WERI-Rb-1 (cell line): ENCODE measurements at regions not wholly inside any gene's neighbourhood (a gene's known extent, or its start where the extent isn't known, plus 50 kb on each side); places are given as distances from the start of the nearest gene placed in this dataset.

Source experiments
- DNase-seq: peaks from one replicate; pipeline ENCODE4 v3.0.0-alpha.2; 2020
- H3K27ac ChIP-seq: fragments of 250-450 bp; sonication (Bioruptor Pico); 2 replicates; pipeline ENCODE4 v1.5.1; 2020; ENCODE audit warnings: mild to moderate bottlenecking, moderate library complexity
- H3K27me3 ChIP-seq: fragments of 250-450 bp; sonication (Bioruptor Pico); 2 replicates; pipeline ENCODE4 v1.5.1; 2021; ENCODE audit warnings: mild to moderate bottlenecking, low read depth, moderate library complexity; ENCODE audit not compliant: insufficient read depth, severe bottlenecking
- H3K36me3 ChIP-seq: fragments of 250-450 bp; sonication (Bioruptor Pico); 2 replicates; pipeline ENCODE4 v1.5.1; 2020; ENCODE audit warnings: mild to moderate bottlenecking, moderate library complexity
- H3K4me3 ChIP-seq: 2 replicates; pipeline ENCODE4 v1.5.1; 2011; ENCODE audit warnings: low read depth, mild to moderate bottlenecking, control low read depth, low read length
- H3K9me3 ChIP-seq: fragments of 250-450 bp; sonication (Bioruptor Pico); 2 replicates; pipeline ENCODE4 v1.5.1; 2021; ENCODE audit warnings: mild to moderate bottlenecking, moderate library complexity; ENCODE audit not compliant: severe bottlenecking
- CTCF ChIP-seq: IDR thresholded peaks from 2 replicates; pipeline ENCODE4 v1.5.1; 2011; ENCODE audit warnings: low read depth, mild to moderate bottlenecking, control low read depth, inconsistent platforms, low read length

- H3K9me3 ChIP-seq, result no peaks in the 10 kb centered on the region
- DNase-seq, result no peak
- H3K27ac ChIP-seq, result no peak overlapping the region
- no peak for TF ChIP-seq CTCF
- no peak overlapping the region for H3K4me3 ChIP-seq
- H3K27me3 ChIP-seq, result peaks cover 96% of the 10 kb centered on the region
- no peaks in the 10 kb centered on the region for H3K36me3 ChIP-seq
Observed at GRCh38 chr15:29539736-29540135, 270.1 kb upstream of the NSMCE3 start.

- H3K27ac ChIP-seq, result no peak overlapping the region
- no peak overlapping the region for H3K4me3 ChIP-seq
- H3K27me3 ChIP-seq, result peaks cover 92% of the 10 kb centered on the region
- TF ChIP-seq CTCF, result no peak
- H3K9me3 ChIP-seq, result no peaks in the 10 kb centered on the region
- H3K36me3 ChIP-seq, result no peaks in the 10 kb centered on the region
- no peak for DNase-seq
Observed at GRCh38 chr15:29538044-29538443, 268.4 kb upstream of the NSMCE3 start.

- DNase-seq, result no peak
- Histone ChIP-seq H3K27me3 (peaks cover 92% of the 10 kb centered on the region), H3K9me3 (no peaks in the 10 kb centered on the region), H3K4me3 (no peak overlapping the region), H3K36me3 (no peaks in the 10 kb centered on the region), H3K27ac (no peak overlapping the region)
- TF ChIP-seq CTCF, result no peak
Observed at GRCh38 chr15:29535952-29536351, 266.3 kb upstream of the NSMCE3 start.

- no peak overlapping the region for H3K27ac ChIP-seq
- H3K4me3 ChIP-seq, result no peak overlapping the region
- no peak for TF ChIP-seq CTCF
- H3K9me3 ChIP-seq, result no peaks in the 10 kb centered on the region
- no peaks in the 10 kb centered on the region for H3K36me3 ChIP-seq
- peaks cover 90% of the 10 kb centered on the region for H3K27me3 ChIP-seq
- DNase-seq, result no peak
Observed at GRCh38 chr15:29534378-29534777, 264.8 kb upstream of the NSMCE3 start.

GRCh38 chr15:29533647-29534046 lies 264.0 kb upstream of the NSMCE3 start:
- Histone ChIP-seq H3K27ac (no peak overlapping the region), H3K27me3 (peaks cover 87% of the 10 kb centered on the region), H3K9me3 (no peaks in the 10 kb centered on the region), H3K36me3 (no peaks in the 10 kb centered on the region), H3K4me3 (no peak overlapping the region)
- no peak for TF ChIP-seq CTCF
- DNase-seq, result no peak

- peaks cover 83% of the 10 kb centered on the region for H3K27me3 ChIP-seq
- H3K36me3 ChIP-seq, result no peaks in the 10 kb centered on the region
- H3K4me3 ChIP-seq, result no peak overlapping the region
- no peaks in the 10 kb centered on the region for H3K9me3 ChIP-seq
- no peak for DNase-seq
- TF ChIP-seq CTCF, result no peak
- no peak overlapping the region for H3K27ac ChIP-seq
Observed at GRCh38 chr15:29532296-29532695, 262.7 kb upstream of the NSMCE3 start.
